Femur (tissue), 1 donor: ENCODE measurements at regions not wholly inside any gene's neighbourhood (a gene's known extent, or its start where the extent isn't known, plus 50 kb on each side); places are given as distances from the start of the nearest gene placed in this dataset.

Source experiments
- DNase-seq: peaks from one replicate; pipeline ENCODE4 v3.0.0-alpha.2; 2017

DNA sequence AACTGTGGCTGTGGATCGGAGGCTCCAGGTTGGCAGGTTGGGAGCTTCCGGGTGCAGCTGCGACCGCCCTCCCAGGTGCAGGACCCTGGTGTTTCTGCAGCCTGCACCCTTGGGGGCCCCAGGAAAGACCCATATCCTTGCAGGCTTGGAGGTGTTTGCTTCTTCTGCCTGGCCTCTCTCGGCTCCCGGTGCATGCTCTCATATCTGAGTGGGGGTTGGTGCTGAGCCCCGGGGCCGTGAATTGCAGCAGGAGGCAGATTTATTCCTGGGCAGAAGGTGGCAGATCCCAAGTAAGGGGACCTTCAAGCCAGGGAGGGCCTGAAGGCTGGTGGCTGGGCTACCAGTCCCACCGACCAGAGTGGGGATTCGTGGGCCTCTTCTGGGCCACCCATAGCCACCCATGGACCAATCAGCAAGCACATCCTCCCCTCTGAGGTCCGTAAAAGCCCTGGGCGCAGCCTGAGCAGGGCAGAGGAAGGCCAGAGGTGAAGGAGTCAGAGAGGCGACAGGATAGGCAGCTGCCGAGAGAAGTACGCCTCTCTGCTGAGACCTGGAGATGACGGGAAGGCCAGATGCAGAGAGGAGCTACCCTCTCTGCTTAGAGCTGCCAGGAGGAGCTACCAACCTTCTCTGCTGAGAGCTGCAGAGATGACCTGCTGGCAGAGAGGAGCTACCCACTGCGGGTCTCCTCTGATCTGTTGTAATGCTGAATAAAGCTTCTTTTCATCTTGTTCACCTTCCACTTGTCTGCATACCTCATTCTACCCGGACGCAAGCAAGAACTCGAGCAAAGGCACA lies 1279.0 kb upstream of the LRRTM1 start:
- no peak for DNase-seq

DNA sequence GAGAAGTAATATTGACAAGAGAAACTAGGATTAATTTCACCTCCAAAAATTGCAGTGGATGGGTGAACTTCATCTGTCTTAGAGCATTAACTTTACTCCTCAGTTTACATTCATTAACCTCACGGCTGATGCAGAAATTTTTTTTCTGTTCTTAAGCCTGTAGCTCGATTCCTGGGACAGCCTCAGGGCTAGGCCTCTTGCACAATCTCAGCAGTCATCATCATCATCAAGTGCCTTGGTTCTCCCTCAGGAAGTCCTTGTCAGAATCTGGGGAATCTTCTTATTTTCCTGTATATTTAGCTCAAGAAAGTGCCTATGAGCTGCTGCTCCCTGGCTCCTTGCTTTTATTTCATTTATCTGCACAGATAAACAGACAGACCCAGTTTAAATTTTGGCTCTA lies 1272.2 kb upstream of the LRRTM1 start:
- DNase-seq, result no peak

DNA sequence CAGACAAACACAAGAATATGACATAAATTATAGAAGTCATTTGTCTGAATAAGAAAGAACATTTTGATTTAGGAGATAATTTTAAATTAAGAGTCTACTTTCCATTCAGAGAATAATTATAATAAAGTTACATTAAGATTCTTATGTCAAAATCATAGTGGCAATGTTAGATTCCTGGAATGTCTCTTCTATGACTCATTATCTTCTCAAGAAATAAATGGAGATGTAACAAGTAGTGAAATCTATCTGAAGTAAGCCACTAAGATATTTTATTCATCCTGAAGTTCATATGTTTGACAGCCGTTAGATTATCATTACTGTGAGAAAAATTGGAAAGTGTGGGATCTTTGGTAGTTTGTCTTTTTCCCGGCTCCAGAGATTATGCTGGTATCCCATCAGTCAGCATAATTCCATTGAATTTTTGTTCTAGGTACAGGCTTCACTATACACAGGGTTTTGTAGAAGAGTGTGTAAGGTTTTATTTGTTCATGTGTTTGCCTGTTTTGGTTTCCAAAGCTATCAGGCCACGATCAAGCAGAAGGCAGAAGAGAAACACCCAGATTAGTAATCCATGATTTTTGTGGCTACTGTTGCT lies 1246.6 kb upstream of the LRRTM1 start:
- DNase-seq, result no peak

DNA sequence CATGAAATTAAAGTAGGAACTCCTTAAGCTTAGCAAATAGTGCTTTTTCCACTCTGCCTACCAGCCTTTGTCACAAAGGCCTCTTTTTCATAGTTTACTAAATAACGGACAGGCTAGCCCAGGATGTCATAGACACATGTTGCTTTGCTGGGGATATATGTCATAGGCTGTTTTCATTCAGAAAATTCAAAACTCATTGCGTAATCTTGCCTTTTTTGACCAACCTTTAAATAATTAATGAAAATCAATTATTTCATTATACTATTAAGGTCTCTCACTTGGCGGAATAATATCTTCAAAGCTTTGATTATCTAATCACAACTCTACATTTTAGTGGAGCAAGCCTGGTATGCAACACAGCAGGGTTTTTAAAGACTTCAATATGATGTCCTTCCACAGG lies 1245.7 kb upstream of the LRRTM1 start:
- no peak for DNase-seq

DNA sequence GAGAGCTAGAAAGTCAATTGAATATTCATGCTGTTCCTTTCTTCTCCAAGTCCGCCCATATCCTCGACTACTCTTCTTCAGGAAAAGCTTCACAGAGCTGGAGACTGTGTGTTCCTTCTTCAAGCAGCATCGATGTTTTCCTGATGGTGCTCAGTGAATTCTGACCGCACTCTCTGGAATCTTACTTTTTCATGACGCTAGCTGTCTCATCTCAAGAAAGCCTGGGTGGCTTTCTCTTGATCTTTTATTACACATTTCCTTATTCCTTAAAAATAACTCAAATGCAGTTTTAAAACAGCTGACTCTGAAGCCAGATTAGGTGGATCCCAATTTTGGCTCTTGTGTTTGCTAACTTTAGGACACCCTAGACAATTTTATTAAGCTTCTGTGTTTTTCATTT lies 1245.1 kb upstream of the LRRTM1 start:
- no peak for DNase-seq

DNA sequence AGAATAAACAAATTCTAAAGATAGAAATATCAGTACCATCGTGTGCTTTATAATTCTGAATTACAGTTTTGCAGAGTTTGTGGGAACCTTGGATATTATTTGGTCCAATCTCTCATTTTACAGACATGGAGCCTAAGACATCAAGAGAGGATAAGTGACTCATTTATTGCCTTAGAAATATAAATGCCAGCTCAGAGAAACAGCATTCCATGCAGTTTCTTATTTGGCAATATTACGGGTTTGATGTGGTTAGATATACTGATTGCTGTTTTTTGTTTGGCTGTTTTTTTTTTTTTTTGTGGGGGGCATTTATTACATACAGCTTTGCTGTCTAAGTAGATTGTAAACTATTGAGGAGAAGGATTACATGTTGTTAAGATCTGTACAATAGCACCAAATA lies 1241.1 kb upstream of the LRRTM1 start:
- DNase-seq, result no peak

DNA sequence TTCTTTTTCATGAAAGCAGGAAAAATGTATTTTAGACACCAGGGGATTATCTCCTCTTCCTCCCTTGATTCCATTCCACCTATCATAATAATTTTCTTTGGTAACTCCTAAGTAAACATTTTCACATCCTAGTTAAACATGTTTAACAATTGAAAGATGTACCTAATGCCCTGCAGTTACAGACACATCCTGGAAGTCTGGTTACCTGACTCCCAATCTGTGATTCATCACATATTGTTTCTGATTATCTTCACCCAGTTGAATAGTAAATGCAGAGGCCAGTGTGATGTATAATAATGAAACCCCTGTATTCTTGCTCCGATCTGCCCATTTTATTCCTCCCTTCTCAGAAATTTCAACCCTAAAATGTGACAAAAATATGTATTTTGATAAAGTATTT lies 1237.6 kb upstream of the LRRTM1 start:
- DNase-seq, result no peak

DNA sequence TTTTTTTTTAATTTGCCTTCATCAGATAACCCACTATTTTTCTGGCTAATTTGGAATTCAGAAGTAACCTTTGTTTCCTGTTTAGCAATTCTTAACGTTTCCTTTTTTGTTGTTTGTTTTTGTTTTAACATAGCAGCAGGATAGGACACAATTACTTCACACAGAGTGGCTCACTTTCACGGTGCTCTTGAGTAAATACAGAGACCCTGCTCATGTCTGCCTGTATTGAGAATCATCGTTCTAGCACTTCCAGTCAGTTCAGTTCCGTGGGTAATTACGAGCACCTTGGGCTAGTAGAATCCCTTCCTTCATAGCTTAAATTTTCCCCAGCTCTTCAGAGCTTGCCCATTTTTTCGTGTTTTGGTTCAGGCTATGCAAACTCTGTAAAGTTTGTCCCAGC lies 1225.4 kb upstream of the LRRTM1 start:
- no peak for DNase-seq

DNA sequence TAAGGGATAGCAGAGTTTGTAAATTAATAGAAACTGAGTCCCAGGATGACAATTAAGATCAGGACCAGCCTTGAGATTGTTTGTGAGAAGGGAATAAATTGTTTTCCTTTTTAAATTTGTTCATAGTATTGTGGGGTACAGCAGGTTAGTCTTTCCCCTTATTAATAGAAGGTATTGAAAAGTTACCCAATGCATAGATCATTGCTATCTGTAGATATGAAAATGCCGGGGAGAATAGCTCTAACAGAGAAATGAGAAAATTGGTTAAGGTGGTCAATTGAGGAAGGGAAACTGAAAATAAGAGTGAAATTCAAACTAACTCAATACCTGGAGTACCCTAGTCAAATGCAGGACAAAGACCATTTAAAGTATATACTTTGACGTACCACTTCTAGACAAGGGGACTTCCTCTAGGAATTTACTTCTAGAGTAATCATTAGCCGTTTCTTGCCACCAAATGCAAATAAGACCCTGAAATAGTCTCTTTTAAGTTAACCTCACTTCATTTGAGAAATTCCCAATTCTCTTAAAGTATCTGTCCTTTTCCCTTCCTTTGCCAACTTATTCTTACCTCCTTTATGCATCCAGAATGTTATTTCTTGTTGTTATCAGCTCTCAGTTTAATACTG lies 1224.4 kb upstream of the LRRTM1 start:
- no peak for DNase-seq

DNA sequence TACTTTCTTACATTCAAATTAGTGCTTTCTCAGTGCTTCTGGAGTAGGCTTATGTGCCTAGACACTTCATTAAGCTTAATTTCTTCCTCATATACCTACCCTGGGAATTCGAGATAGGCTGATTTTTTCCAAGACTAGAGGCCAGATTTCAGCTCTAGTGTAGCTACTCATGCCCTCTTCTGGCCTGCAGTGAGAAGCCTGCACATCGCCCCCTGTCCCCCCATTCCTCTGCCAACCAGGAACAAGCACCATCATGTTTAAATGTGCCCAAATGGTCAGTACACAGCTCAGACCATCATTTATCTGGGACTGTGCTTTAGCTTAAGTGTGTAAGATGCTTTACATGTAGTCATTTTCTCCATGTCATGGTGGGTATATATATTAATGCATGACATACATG lies 1218.8 kb upstream of the LRRTM1 start:
- DNase-seq, result no peak

DNA sequence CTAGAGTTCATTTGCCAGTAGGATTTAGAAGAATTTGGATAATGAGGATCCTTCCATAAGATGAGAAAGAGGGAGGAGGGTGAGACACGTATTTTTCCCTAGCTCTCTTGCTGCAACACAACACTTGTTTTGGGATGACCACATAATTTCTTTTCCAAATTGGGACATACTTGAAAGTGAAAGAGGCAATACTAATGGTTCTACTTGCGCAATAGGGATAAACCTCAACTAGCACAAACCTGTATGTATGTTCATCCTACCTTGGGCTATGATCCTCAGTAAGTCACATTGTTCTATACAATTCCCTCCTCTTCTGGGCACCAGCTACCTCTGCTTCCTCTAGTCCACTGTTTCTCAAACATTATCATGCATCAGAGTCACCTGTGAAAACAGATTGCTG lies 1208.8 kb upstream of the LRRTM1 start:
- no peak for DNase-seq

DNA sequence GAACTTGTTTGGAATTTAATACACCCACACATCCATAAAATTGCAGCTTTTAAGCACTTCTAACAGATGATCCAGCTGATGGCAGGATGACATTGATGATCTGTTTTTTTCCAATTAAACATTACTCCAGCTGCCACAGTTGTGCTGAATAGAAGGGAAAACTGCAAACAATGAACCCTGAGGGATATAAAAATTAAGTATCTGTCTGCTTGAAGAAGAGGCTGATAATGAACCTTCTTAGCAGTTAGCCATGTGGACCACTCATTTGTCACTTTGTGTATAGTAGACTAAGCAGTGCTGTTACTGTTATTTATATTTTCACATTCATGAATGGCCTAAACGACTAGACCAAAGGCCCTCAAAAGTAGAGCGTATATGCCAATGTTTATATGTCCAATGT lies 1201.0 kb upstream of the LRRTM1 start:
- DNase-seq, result no peak

DNA sequence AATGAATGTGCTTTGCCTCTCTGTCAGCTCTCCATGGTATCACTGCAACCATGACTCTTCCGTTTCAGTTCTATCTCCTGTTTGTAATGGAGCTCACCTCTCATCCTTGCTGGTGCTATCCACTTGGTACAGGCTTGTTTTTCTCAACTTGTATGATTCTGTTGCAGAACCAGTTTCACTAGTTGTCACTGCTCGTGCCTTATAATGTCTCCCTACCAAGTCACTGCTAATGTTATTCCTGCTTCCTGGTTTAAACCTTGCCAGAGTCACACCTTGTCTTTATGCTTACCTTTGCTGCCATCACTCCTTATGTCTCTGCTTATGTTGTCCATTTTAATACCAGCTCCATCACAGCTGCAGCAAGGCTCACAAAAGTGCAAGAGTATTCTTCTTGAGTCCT lies 1191.0 kb upstream of the LRRTM1 start:
- DNase-seq, result no peak

DNA sequence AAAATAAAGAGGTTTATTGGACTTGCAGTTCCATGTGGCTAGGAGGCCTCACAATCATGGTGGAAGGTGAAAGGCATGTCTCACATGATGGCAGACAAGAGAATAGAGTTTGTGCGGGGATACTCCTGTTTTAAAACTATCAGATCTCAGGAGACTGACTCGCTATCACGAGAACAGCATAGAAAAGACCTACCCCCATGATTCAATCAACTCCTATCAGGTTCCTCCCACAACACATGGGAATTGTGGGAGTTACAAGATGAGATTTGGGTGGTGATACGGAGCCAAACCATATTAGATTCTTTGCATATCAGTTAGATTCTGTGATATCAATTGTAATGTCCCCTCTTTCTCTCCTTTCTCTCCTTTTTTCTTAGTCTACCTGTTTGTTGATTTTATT lies 1178.7 kb upstream of the LRRTM1 start:
- no peak for DNase-seq

DNA sequence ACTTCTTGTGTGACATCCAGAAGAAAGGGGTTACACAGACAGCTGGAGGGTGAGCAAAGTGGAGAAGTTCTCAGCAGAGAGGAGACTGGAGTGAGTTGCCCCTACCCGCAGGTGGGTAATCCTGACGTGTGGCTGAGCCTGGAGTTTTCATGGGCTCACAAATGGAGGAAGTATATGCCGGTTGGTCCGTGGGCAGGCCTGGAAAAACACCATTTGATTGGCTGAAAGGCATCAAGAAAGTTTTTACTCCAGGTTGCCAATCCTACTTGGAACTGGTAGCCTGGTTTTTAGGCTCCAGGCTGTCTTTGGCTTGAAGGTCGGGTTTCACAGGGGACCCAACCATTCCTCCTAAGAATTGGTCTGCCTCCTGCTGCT lies 1177.4 kb upstream of the LRRTM1 start:
- no peak for DNase-seq

DNA sequence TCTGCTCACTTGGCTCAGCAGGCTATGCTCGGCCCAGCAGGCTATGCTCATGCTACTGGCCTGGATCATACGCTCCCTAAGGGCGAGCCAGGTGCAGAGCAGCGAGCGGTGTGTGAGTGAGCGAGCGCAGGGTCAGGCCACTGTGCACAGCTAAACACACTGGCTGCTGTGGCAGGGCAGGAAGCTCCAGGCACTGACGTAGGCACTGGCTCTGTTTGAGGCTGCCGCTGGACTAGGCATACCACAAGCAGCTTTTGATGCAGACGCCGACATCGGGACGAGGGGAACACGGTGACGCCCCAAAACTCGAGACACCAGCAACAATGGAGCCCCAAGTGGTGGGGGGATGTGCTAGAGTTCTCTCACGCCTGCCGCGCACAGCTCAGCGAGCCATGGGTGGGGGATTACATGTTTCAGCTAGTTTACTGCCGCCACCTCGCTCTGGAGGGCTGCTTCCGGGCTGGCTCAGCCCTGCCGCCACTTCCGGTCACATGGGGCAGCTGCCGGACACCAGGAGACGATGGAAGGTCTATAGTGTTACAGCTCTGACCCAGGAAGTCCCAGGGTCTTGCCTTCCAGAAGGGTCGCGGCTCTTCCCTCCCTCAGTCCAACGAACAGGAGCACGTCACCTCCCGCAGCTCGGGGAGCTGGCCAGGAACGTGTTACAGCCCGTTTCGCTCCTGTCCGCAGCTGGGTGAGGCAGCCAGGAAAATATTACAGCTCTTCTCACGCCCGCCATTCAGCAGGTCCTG lies 1176.9 kb upstream of the LRRTM1 start:
- no peak for DNase-seq

DNA sequence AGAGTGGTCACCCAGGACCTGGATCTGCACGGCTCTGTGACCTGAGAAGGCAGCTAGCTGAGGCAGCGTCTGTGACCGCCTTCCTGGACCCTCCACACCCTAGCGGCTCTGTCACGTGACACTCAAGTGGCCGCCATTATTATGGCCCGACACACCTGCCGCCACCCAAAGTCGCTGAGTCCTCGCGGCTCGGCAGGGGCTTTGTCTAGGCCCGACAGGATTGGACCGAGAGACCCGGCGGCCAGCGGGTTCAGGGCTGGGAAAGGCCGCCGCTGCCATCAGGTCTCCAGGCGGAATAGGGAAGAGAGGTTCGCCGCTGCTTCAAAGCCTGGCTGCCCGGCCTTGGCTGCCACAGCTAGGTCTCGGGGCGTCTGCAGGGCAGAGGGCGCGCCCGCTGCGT lies 1162.5 kb upstream of the LRRTM1 start:
- no peak for DNase-seq

DNA sequence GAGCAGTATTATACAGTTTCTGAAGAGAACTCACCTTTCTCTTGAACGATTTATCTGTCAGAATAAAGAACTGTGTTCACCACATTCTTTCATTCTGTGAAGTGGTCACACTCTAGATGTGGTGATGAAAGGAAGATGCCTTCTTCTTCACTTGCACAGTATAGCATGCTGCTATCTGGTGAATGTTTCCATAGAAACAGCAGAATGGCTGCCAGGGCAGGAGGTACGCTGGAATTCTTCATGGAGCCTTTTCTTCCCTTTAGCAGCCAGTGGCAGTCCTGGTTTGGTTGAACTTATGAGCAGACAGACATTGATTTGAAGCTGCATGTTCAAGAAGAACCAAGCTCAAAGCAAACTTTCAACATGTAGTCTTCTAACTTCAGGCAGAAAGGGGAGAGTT lies 1157.9 kb upstream of the LRRTM1 start:
- DNase-seq, result no peak

DNA sequence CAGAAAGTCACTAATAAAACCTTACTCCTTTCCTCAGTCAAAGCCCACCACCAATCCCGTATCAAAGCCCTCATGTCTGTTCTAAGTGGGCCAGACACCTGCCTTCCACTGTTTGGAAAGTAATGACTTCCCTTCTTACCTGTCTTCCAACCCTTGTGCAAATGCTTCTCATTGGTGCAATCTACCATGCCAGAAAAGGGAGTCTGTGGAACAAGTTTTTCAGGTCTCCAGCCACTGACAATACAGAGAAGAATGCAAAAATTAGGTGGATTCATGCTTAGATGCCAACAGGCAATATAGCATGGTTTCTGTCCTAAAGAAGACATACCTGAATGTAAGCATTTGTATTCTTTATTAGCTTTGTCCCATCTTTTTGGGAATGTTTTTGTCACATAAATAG lies 1140.6 kb upstream of the LRRTM1 start:
- DNase-seq, result no peak

DNA sequence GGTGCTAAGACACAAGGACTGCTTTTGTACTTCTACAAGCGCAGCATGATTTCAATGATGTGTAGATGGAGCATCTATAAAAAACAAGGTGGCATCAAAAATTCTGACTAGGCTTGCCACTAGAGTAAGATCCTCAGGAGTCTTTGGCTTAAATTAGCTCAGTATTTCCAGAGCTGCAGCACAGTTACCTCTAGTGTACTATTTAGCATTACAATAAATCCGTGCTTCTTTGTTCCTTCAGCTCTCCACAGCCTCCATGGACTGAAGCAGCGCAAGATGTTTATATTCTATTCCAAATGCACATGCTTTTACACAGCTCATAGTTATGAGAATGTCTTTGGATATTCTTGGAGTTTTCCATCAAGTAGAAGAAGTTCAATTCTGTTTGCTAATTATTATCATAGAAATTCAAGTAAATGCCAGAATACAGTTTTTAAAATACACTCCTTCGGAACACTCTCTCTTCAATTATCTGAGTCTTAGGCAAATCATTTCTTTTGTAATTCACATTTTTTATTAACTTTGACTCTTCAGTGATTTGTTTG lies 1133.0 kb upstream of the LRRTM1 start:
- no peak for DNase-seq

DNA sequence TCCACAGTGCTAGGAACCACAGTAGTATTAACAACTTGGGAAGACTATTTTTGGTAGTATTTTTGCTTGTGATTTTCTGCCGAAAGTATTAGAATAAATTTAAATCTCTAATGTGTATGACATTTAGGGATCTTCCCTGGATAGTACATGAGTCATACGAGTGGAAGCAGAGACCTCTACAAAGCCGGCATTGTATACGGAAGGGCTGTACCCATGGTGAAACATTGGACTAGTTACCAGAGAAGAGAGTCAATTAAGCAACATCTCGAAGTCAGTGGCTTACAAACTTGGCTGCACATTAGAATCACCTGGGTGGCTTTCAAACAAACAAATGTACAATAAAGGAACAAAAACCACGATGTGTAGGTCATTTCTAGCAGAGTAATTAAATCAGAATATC lies 1131.7 kb upstream of the LRRTM1 start:
- no peak for DNase-seq

DNA sequence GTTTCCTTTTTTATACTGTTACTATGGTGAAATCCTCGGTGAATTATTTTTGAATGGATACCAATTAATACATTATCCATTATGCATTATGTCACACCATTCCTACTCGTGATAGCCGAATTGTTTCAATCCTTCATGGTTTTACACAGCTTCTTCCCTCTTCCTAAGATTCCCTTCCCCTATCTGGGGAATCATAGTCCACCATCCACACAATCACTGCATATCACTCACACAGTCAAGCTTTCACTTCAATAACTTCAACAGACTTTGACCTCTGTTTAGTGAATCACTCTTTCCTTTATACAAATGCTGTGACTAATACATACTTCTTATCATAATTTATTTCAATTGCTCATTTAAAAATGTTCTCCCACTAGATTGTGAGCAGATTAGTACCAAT lies 1108.1 kb upstream of the LRRTM1 start:
- no peak for DNase-seq

DNA sequence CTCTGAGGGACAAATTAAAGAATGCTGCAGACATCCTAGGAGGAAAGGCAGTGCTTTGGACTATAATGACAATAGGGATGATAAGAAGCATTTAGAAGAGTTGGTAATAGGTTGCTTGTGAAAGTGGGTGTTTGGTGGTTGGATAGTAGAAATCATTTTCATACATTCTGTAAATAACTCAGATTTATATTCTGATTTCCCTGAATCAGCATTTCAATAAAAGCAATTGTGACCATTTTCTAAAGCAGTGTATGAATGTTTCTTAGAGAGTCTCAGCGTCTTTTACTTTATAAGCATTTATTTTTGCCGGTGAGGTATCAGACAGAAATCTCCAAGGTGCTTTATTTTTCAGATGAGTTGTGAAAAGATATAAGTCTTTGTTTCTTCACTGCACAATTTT lies 1099.0 kb upstream of the LRRTM1 start:
- no peak for DNase-seq
